ENCODE measurements at regions not wholly inside any gene's neighbourhood (a gene's known extent, or its start where the extent isn't known, plus 50 kb on each side); places are given as distances from the start of the nearest gene placed in this dataset.
"Not testable (repeated sequence)": the region's sequence is repeated elsewhere in the genome, so short reads cannot be mapped to it uniquely, and the experiment has no call there.

DNA sequence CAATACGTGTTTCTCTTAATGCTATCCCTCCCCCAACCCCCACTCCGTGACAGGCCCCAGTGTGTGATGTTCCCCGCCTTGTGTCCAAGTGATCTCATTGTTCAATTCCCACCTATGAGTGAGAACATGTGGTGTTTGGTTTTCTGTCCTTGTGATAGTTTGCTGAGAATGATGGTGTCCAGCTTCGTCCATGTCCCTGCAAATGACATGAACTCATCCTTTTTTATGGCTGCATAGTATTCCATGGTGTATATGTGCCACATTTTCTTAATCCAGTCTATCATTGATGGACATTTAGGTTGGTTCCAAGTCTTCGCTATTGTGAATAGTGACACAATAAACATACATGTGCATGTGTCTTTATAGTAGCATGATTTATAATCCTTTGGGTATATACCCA is 52.5 kb downstream of the KIAA0408 start:
- H3K27ac ChIP-seq (ENCODE audit: low read depth, low read length, poor library complexity, severe bottlenecking); H3K4me3 ChIP-seq (ENCODE audit: low read depth, low read length, poor library complexity, severe bottlenecking); POLR2A ChIA-PET; H3K9me2 ChIP-seq (ENCODE audit: insufficient read depth, low read length); H3K4me2 ChIP-seq (ENCODE audit: low read length); H2AFZ ChIP-seq (ENCODE audit: low read length); H4K20me1 ChIP-seq (ENCODE audit: insufficient read depth, low read length); H3K79me2 ChIP-seq (ENCODE audit: insufficient read depth, low read depth, low read length); CTCF ChIA-PET (ENCODE audit: unreplicated experiment); H3K4me1 ChIP-seq (ENCODE audit: insufficient read depth, low read length, poor library complexity, severe bottlenecking); H3K9me3 ChIP-seq (ENCODE audit: low read length); H3K36me3 ChIP-seq (ENCODE audit: insufficient read depth, low read length); intact Hi-C loops (cut with micrococcal nuclease; ENCODE audit: unreplicated experiment); BruUV-seq (replicated peaks); DNase-seq (ENCODE audit: low spot score): not testable (repeated sequence)

DNA sequence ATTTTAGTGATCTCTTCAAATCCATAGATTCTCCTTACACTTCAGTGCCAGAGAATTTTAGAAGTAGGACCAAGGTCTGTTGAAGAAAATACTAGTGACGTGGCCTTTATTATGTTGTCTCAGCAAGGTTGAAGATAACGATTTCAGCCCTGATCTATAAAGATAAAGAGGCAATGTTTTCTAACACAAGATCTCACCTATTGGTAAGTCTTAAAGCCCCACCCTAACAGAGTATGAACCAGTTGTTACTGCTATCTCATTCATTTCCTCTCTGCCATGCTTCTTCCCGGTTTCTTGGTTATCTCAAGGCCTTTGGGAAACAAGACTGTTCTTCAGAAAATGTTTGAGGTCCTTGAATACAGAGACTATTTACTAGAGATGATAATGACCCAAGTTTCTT is 53.1 kb downstream of the KIAA0408 start:
- no peak overlapping the region for H3K27ac ChIP-seq (ENCODE audit: low read depth, low read length, poor library complexity, severe bottlenecking)
- no peak overlapping the region for H2AFZ ChIP-seq (ENCODE audit: low read length)
- no peaks in the 10 kb centered on the region for H3K4me1 ChIP-seq (ENCODE audit: insufficient read depth, low read length, poor library complexity, severe bottlenecking)
- POLR2A ChIA-PET, result no interaction called here
- H3K9me3 ChIP-seq (ENCODE audit: low read length), result no peaks in the 10 kb centered on the region
- H4K20me1 ChIP-seq (ENCODE audit: insufficient read depth, low read length), result no peaks in the 10 kb centered on the region
- H3K79me2 ChIP-seq (ENCODE audit: insufficient read depth, low read depth, low read length), result no peaks in the 10 kb centered on the region
- no peak for DNase-seq (ENCODE audit: low spot score)
- CTCF ChIA-PET (ENCODE audit: unreplicated experiment), result no interaction called here
- intact Hi-C loops (cut with micrococcal nuclease; ENCODE audit: unreplicated experiment), result no loop called here
- TF ChIP-seq, protein P1, sequence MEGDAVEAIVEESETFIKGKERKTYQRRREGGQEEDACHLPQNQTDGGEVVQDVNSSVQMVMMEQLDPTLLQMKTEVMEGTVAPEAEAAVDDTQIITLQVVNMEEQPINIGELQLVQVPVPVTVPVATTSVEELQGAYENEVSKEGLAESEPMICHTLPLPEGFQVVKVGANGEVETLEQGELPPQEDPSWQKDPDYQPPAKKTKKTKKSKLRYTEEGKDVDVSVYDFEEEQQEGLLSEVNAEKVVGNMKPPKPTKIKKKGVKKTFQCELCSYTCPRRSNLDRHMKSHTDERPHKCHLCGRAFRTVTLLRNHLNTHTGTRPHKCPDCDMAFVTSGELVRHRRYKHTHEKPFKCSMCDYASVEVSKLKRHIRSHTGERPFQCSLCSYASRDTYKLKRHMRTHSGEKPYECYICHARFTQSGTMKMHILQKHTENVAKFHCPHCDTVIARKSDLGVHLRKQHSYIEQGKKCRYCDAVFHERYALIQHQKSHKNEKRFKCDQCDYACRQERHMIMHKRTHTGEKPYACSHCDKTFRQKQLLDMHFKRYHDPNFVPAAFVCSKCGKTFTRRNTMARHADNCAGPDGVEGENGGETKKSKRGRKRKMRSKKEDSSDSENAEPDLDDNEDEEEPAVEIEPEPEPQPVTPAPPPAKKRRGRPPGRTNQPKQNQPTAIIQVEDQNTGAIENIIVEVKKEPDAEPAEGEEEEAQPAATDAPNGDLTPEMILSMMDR (conservative IDR thresholded peaks at IDR 0.05; ENCODE audit: low read length), result no peak
- TF ChIP-seq EZH2phosphoT487 (IDR thresholded peaks at IDR 0.05; ENCODE audit: borderline replicate concordance, low read depth, low read length), result no peak
- H3K9me2 ChIP-seq (ENCODE audit: insufficient read depth, low read length), result no peaks in the 10 kb centered on the region
- no peak overlapping the region for H3K4me2 ChIP-seq (ENCODE audit: low read length)
- BruUV-seq (replicated peaks), result no TSS peak
- H3K4me3 ChIP-seq (ENCODE audit: low read depth, low read length, poor library complexity, severe bottlenecking), result no peak overlapping the region
- no peaks in the 10 kb centered on the region for H3K36me3 ChIP-seq (ENCODE audit: insufficient read depth, low read length)

DNA sequence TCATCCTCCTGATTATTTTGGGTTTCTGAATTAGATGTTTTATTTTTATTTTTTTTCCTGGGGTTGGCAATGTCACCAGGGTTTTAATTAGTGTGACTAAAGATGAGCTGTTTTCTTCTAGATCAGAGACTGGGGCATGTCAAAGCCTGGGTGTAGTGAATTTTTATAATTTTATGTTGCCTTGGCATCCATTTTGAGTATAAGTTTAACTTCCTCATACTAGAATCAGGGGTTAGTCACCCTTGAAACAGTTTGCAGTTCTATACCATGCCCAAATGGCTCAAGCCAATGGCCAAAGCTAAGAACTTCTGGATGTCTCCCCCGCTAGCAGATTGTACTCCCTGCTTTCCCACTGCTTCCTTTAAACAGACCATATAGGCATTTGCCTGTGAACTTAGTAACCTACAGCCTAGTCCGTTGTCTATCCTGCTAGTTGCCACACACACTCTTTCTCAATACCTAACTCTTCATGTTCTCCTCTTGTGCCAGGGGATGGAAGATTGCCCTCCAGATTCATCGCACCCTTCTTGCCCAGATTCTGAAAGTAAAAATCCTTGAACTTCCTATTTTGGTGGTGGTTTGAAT is 54.5 kb downstream of the KIAA0408 start:
- Histone ChIP-seq H3K27ac (ENCODE audit: low read depth, low read length, poor library complexity, severe bottlenecking) (no peak overlapping the region), H3K79me2 (ENCODE audit: insufficient read depth, low read depth, low read length) (no peaks in the 10 kb centered on the region), H4K20me1 (ENCODE audit: insufficient read depth, low read length) (no peaks in the 10 kb centered on the region), H3K4me2 (ENCODE audit: low read length) (no peak overlapping the region), H3K4me1 (ENCODE audit: insufficient read depth, low read length, poor library complexity, severe bottlenecking) (no peaks in the 10 kb centered on the region), H3K9me3 (ENCODE audit: low read length) (no peaks in the 10 kb centered on the region), H3K36me3 (ENCODE audit: insufficient read depth, low read length) (no peaks in the 10 kb centered on the region), H3K4me3 (ENCODE audit: low read depth, low read length, poor library complexity, severe bottlenecking) (no peak overlapping the region), H3K9me2 (ENCODE audit: insufficient read depth, low read length) (no peaks in the 10 kb centered on the region), H2AFZ (ENCODE audit: low read length) (no peak overlapping the region)
- intact Hi-C loops (cut with micrococcal nuclease; ENCODE audit: unreplicated experiment), result no loop called here
- DNase-seq (ENCODE audit: low spot score), result no peak
- BruUV-seq (replicated peaks), result no TSS peak
- POLR2A ChIA-PET, result no interaction called here
- CTCF ChIA-PET (ENCODE audit: unreplicated experiment), result no interaction called here
- TF ChIP-seq EZH2phosphoT487 (IDR thresholded peaks at IDR 0.05; ENCODE audit: borderline replicate concordance, low read depth, low read length), result no peak
- TF ChIP-seq, protein P1 (conservative IDR thresholded peaks at IDR 0.05; ENCODE audit: low read length), result no peak
